Gastroesophageal sphincter (tissue), 3 donors: ENCODE measurements at regions not wholly inside any gene's neighbourhood (a gene's known extent, or its start where the extent isn't known, plus 50 kb on each side); places are given as distances from the start of the nearest gene placed in this dataset.

Experiments used
- CTCF ChIP-seq, 4 experiments: fragments of 200-600 bp in 2 of 4; fragments of 450-650 bp in 2 of 4; sonication (generic) in 1 of 4; IDR thresholded peaks; one replicate each; pipeline ENCODE4 v1.5.1; 2017 to 2019; ENCODE audit warnings: antibody characterized with exemption in 4 of 4, mild to moderate bottlenecking in 2 of 4, moderate library complexity in 2 of 4
- EP300 ChIP-seq: sonication (generic); formaldehyde crosslinking; IDR thresholded peaks from one replicate; pipeline ENCODE4 v1.6.1; 2017; ENCODE audit warnings: antibody characterized with exemption, mild to moderate bottlenecking

GRCh38 chr9:28882529-28882928 is 1309.2 kb upstream of the C9orf72 start:
- TF ChIP-seq CTCF (IDR thresholded peaks at IDR 0.05) = no peak
- no peak for TF ChIP-seq EP300
